ENCODE measurements at regions not wholly inside any gene's neighbourhood (a gene's known extent, or its start where the extent isn't known, plus 50 kb on each side); places are given as distances from the start of the nearest gene placed in this dataset.

DNA sequence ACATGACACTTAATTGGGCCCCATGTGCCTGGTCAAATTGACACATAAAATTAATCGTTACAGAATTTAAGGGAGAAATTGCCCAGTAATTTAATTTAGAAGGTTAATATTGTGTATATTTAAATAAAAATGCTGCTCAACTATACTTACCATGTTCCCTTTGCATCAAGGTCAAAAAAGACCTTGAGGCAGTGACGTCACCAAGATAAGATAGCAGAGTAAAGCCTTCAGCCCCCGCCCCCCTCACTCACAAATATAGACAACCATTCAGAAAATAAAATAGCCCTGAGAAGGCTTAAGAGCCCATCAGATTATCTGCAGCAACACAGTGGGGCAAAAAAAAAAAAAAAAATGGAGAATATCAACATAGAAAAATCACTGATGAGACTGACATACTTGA lies 785.7 kb downstream of the CCDC85A start:
- TF ChIP-seq CTCF (IDR thresholded peaks at IDR 0.05; ENCODE audit: control insufficient read depth, extremely low read depth, insufficient read depth), result no peak
- H3K4me3 ChIP-seq (ENCODE audit: low read depth, low read length), result no peak overlapping the region
- DNase-seq (ENCODE audit: low read depth), result no peak

DNA sequence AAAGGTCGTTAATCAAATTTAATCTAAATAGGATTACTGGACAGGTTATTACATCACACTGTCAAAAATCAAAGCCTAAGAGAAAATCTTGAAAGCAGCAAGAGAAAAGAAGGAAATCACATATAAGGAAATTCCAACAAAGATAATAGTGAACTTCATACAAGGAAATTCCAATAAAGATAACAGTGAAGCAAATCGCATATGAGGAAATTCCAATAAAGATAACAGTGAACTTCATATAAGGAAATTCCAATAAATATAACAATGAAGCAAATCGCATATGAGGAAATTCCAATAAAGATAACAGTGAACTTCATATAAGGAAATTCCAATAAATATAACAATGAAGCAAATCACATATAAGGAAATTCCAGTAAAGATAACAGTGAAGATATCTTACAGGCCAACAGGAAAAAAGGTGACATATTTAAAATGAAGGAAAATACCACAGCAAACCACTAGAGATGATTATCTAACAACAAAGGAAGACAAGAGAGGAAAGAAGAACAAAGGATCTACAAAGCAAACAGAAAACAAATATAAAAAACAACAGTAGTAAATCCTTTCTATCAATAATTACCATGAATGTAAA lies 787.7 kb downstream of the CCDC85A start:
- DNase-seq (ENCODE audit: low read depth), result peak; percentile 51
- TF ChIP-seq CTCF (IDR thresholded peaks at IDR 0.05; ENCODE audit: control insufficient read depth, extremely low read depth, insufficient read depth), result no peak
- no peak overlapping the region for H3K4me3 ChIP-seq (ENCODE audit: low read depth, low read length)

DNA sequence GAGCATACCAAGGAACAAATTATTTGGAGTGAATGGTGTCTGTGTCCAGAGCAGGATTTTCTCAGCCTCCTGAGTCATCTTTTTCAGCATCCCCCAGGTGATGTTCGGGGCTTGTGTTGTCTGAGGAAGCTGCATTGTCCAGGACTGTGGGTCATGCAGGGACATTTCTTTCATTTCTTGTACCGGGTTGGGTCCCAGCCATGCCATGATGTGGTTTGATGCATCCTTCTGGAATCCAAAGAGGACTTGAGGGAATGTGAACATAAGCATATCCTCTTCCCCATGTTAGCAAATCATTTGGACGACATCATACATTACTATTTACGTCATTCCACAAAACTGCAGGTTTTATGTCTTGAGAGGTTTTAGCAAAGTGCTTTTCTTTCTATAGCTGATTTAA lies 797.8 kb downstream of the CCDC85A start:
- no peak for DNase-seq (ENCODE audit: low read depth)
- no peak for TF ChIP-seq CTCF (IDR thresholded peaks at IDR 0.05; ENCODE audit: control insufficient read depth, extremely low read depth, insufficient read depth)
- no peak overlapping the region for H3K4me3 ChIP-seq (ENCODE audit: low read depth, low read length)

DNA sequence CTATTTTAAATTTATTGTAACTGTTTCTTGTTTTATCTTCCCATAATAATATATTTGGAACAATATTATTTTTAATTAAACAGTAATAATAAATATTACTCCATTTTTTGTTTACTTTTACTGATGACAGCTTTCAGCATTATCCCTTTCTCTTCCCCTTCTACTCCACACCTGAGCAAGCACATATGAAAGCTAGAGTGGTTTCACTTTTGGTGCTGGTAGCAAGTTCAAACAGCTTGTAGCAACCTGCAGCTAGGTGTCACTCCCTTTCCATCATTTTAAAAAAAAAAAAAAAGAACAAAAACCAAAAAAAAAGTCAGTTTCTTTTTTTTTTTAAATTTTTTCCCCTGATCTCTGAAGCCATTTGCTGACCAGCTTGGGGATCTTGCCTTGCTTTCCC lies 801.8 kb downstream of the CCDC85A start:
- no peak for TF ChIP-seq CTCF (IDR thresholded peaks at IDR 0.05; ENCODE audit: control insufficient read depth, extremely low read depth, insufficient read depth)
- no peak for DNase-seq (ENCODE audit: low read depth)
- H3K4me3 ChIP-seq (ENCODE audit: low read depth, low read length), result no peak overlapping the region

GRCh38 chr2:57022496-57022895 lies 838.7 kb downstream of the CCDC85A start:
- H3K4me3 ChIP-seq (ENCODE audit: low read depth, low read length), result no peak overlapping the region
- no peak for TF ChIP-seq CTCF (IDR thresholded peaks at IDR 0.05; ENCODE audit: control insufficient read depth, extremely low read depth, insufficient read depth)
- no peak for DNase-seq (ENCODE audit: low read depth)

GRCh38 chr2:57044931-57045635 lies 861.3 kb downstream of the CCDC85A start:
- no peak for DNase-seq (ENCODE audit: low read depth)
- TF ChIP-seq CTCF (IDR thresholded peaks at IDR 0.05; ENCODE audit: control insufficient read depth, extremely low read depth, insufficient read depth), result no peak
- H3K4me3 ChIP-seq (ENCODE audit: low read depth, low read length), result no peak overlapping the region

- DNase-seq (ENCODE audit: low read depth), result no peak
- TF ChIP-seq CTCF (IDR thresholded peaks at IDR 0.05; ENCODE audit: control insufficient read depth, extremely low read depth, insufficient read depth), result no peak
- H3K4me3 ChIP-seq (ENCODE audit: low read depth, low read length), result no peak overlapping the region
Observed at GRCh38 chr2:57049273-57049672, 865.5 kb downstream of the CCDC85A start.
